ENCODE measurements at regions not wholly inside any gene's neighbourhood (a gene's known extent, or its start where the extent isn't known, plus 50 kb on each side); places are given as distances from the start of the nearest gene placed in this dataset.

- Mint-ChIP-seq H3K4me1 (peaks cover 54% of the 10 kb centered on the region), H3K36me3 (ENCODE audit: low read depth) (peaks cover 28% of the 10 kb centered on the region), H3K27me3 (no peaks in the 10 kb centered on the region), H3K4me3 (peak overlapping the region; percentile 94), H3K9me3 (peaks cover 8% of the 10 kb centered on the region), H3K27ac (peak overlapping the region; percentile 95)
- peak; percentile 48 for DNase-seq
- ChIA-PET POLR2A (interaction anchor here (0.6 kb wide), 2 partner anchors 12 to 17 kb away, joined by 3 to 5 read pairs; no protein-coding TSS in a partner anchor), CTCF (interaction anchor here (0.6 to 8.0 kb wide), 14 partner anchors 9 to 839 kb away, joined by 3 to 57 read pairs (median 4); no protein-coding TSS in a partner anchor)
These were observed 106.8 kb upstream of the RIPOR2 start for GRCh38 chr6:25042536-25042935.

- POLR2A ChIA-PET: no interaction called here
- no peak for DNase-seq
- Mint-ChIP-seq H3K4me1 (peaks cover 48% of the 10 kb centered on the region), H3K27me3 (no peaks in the 10 kb centered on the region), H3K27ac (peak overlapping the region; percentile 95), H3K36me3 (ENCODE audit: low read depth) (peaks cover 28% of the 10 kb centered on the region), H3K9me3 (peaks cover 7% of the 10 kb centered on the region), H3K4me3 (no peak overlapping the region)
- CTCF ChIA-PET: interaction anchor here (0.6 to 8.0 kb wide), 11 partner anchors 8 to 22 kb away, joined by 3 to 57 read pairs (median 4); no protein-coding TSS in a partner anchor
These were observed 107.4 kb upstream of the RIPOR2 start for GRCh38 chr6:25042984-25043725.

GRCh38 chr6:25043892-25044291, 108.1 kb upstream of the RIPOR2 start:
- Mint-ChIP-seq H3K4me3 (no peak overlapping the region), H3K4me1 (peaks cover 41% of the 10 kb centered on the region), H3K27ac (no peak overlapping the region), H3K36me3 (ENCODE audit: low read depth) (peaks cover 25% of the 10 kb centered on the region), H3K9me3 (peaks cover 11% of the 10 kb centered on the region), H3K27me3 (no peaks in the 10 kb centered on the region)
- DNase-seq: no peak
- ChIA-PET CTCF (interaction anchor here (0.6 to 8.0 kb wide), 7 partner anchors 10 to 101 kb away, joined by 3 to 57 read pairs (median 5); no protein-coding TSS in a partner anchor), POLR2A (no interaction called here)

- Mint-ChIP-seq H3K27me3 (no peaks in the 10 kb centered on the region), H3K4me3 (no peak overlapping the region), H3K4me1 (peaks cover 42% of the 10 kb centered on the region), H3K27ac (no peak overlapping the region), H3K36me3 (ENCODE audit: low read depth) (peaks cover 18% of the 10 kb centered on the region), H3K9me3 (peaks cover 12% of the 10 kb centered on the region)
- CTCF ChIA-PET: interaction anchor here (0.9 to 8.0 kb wide), 8 partner anchors 11 to 129 kb away, joined by 3 to 57 read pairs (median 4); no protein-coding TSS in a partner anchor
- POLR2A ChIA-PET: no interaction called here
- no peak for DNase-seq
These were observed 111.2 kb upstream of the RIPOR2 start for GRCh38 chr6:25046942-25047341.

GRCh38 chr6:25050356-25050755, 114.6 kb upstream of the RIPOR2 start:
- ChIA-PET CTCF (interaction anchor here (1.0 to 2.3 kb wide), 4 partner anchors 8 to 37 kb away, joined by 3 to 10 read pairs (median 8); no protein-coding TSS in a partner anchor), POLR2A (no interaction called here)
- H3K9me3 Mint-ChIP-seq: peaks cover 12% of the 10 kb centered on the region
- H3K36me3 Mint-ChIP-seq (ENCODE audit: low read depth): peaks cover 18% of the 10 kb centered on the region
- H3K4me1 Mint-ChIP-seq: peaks cover 54% of the 10 kb centered on the region
- peak overlapping the region; percentile 88 for H3K27ac Mint-ChIP-seq
- no peaks in the 10 kb centered on the region for H3K27me3 Mint-ChIP-seq
- peak overlapping the region; percentile 26 for H3K4me3 Mint-ChIP-seq
- DNase-seq: peak; percentile 62

- CTCF ChIA-PET: interaction anchor here (0.6 to 2.3 kb wide), 5 partner anchors 9 to 33 kb away, joined by 3 to 10 read pairs (median 7); no protein-coding TSS in a partner anchor
- Mint-ChIP-seq H3K27ac (peak overlapping the region; percentile 88), H3K27me3 (no peaks in the 10 kb centered on the region), H3K4me1 (peaks cover 60% of the 10 kb centered on the region), H3K9me3 (peaks cover 12% of the 10 kb centered on the region), H3K4me3 (peak overlapping the region; percentile 14), H3K36me3 (ENCODE audit: low read depth) (peaks cover 16% of the 10 kb centered on the region)
- POLR2A ChIA-PET: no interaction called here
- no peak for DNase-seq
These were observed 115.3 kb upstream of the RIPOR2 start for GRCh38 chr6:25051083-25051482.

- POLR2A ChIA-PET: no interaction called here
- Mint-ChIP-seq H3K27ac (no peak overlapping the region), H3K9me3 (peaks cover 12% of the 10 kb centered on the region), H3K27me3 (no peaks in the 10 kb centered on the region), H3K4me1 (peaks cover 66% of the 10 kb centered on the region), H3K4me3 (no peak overlapping the region), H3K36me3 (ENCODE audit: low read depth) (peaks cover 14% of the 10 kb centered on the region)
- CTCF ChIA-PET: interaction anchor here (0.6 to 3.7 kb wide), 6 partner anchors 10 to 80 kb away, joined by 3 to 22 read pairs (median 3); no protein-coding TSS in a partner anchor
- no peak for DNase-seq
These were observed 116.4 kb upstream of the RIPOR2 start for GRCh38 chr6:25052181-25052580.

GRCh38 chr6:25053875-25054371, 118.2 kb upstream of the RIPOR2 start:
- no peak for DNase-seq
- peaks cover 8% of the 10 kb centered on the region for H3K36me3 Mint-ChIP-seq (ENCODE audit: low read depth)
- ChIA-PET CTCF (interaction anchor here (0.8 to 3.7 kb wide), 10 partner anchors 11 to 198 kb away, joined by 3 to 22 read pairs (median 3); no protein-coding TSS in a partner anchor), POLR2A (interaction anchor here (0.6 to 1.2 kb wide), 2 partner anchors 12 to 391 kb away, joined by 3 read pairs; no protein-coding TSS in a partner anchor)
- H3K4me3 Mint-ChIP-seq: no peak overlapping the region
- H3K9me3 Mint-ChIP-seq: peaks cover 4% of the 10 kb centered on the region
- H3K27me3 Mint-ChIP-seq: no peaks in the 10 kb centered on the region
- H3K4me1 Mint-ChIP-seq: peaks cover 76% of the 10 kb centered on the region
- H3K27ac Mint-ChIP-seq: peak overlapping the region; percentile 73

- H3K27me3 Mint-ChIP-seq: no peaks in the 10 kb centered on the region
- H3K4me3 Mint-ChIP-seq: no peak overlapping the region
- H3K36me3 Mint-ChIP-seq (ENCODE audit: low read depth): peaks cover 8% of the 10 kb centered on the region
- ChIA-PET POLR2A (interaction anchor here (1.2 kb wide), 1 partner anchor 12 kb away, joined by 3 read pairs; no protein-coding TSS in a partner anchor), CTCF (interaction anchor here (0.8 to 3.7 kb wide), 9 partner anchors 12 to 199 kb away, joined by 3 to 22 read pairs (median 3); no protein-coding TSS in a partner anchor)
- DNase-seq: no peak
- peaks cover 4% of the 10 kb centered on the region for H3K9me3 Mint-ChIP-seq
- H3K27ac Mint-ChIP-seq: peak overlapping the region; percentile 25
- H3K4me1 Mint-ChIP-seq: peaks cover 74% of the 10 kb centered on the region
These were observed 118.7 kb upstream of the RIPOR2 start for GRCh38 chr6:25054469-25054868.

GRCh38 chr6:25056130-25056529, 120.4 kb upstream of the RIPOR2 start:
- Mint-ChIP-seq H3K4me1 (peaks cover 63% of the 10 kb centered on the region), H3K27me3 (no peaks in the 10 kb centered on the region), H3K9me3 (peaks cover 4% of the 10 kb centered on the region), H3K27ac (peak overlapping the region; percentile 91), H3K4me3 (peak overlapping the region; percentile 53), H3K36me3 (ENCODE audit: low read depth) (peaks cover 8% of the 10 kb centered on the region)
- CTCF ChIA-PET: interaction anchor here (0.8 to 1.5 kb wide), 4 partner anchors 12 to 38 kb away, joined by 3 read pairs; no protein-coding TSS in a partner anchor
- POLR2A ChIA-PET: no interaction called here
- peak; percentile 93 for DNase-seq

- no peak overlapping the region for H3K4me3 Mint-ChIP-seq
- peak overlapping the region; percentile 68 for H3K27ac Mint-ChIP-seq
- H3K36me3 Mint-ChIP-seq (ENCODE audit: low read depth): peaks cover 6% of the 10 kb centered on the region
- POLR2A ChIA-PET: no interaction called here
- CTCF ChIA-PET: interaction anchor here (1.3 to 1.5 kb wide), 2 partner anchors 13 to 39 kb away, joined by 3 to 4 read pairs; no protein-coding TSS in a partner anchor
- H3K4me1 Mint-ChIP-seq: peaks cover 55% of the 10 kb centered on the region
- DNase-seq: no peak
- H3K9me3 Mint-ChIP-seq: peaks cover 2% of the 10 kb centered on the region
- no peaks in the 10 kb centered on the region for H3K27me3 Mint-ChIP-seq
These were observed 121.5 kb upstream of the RIPOR2 start for GRCh38 chr6:25057111-25057905.

- POLR2A ChIA-PET: no interaction called here
- DNase-seq: no peak
- no peak overlapping the region for H3K27ac Mint-ChIP-seq
- no peaks in the 10 kb centered on the region for H3K9me3 Mint-ChIP-seq
- CTCF ChIA-PET: no interaction called here
- peaks cover 47% of the 10 kb centered on the region for H3K4me1 Mint-ChIP-seq
- peaks cover 2% of the 10 kb centered on the region for H3K36me3 Mint-ChIP-seq (ENCODE audit: low read depth)
- no peak overlapping the region for H3K4me3 Mint-ChIP-seq
- no peaks in the 10 kb centered on the region for H3K27me3 Mint-ChIP-seq
These were observed 122.7 kb upstream of the RIPOR2 start for GRCh38 chr6:25058441-25058840.

Measured in activated CD4-positive, alpha-beta T cell treated with anti-CD3 and anti-CD28 coated beads, Interleukin-2, amount 10 ng/mL, durations not matched to agents 7 days and 5 days (primary cell).